ENCODE measurements at regions not wholly inside any gene's neighbourhood (a gene's known extent, or its start where the extent isn't known, plus 50 kb on each side); places are given as distances from the start of the nearest gene placed in this dataset.
"Not testable (repeated sequence)": the region's sequence is repeated elsewhere in the genome, so short reads cannot be mapped to it uniquely, and the experiment has no call there.

DNA sequence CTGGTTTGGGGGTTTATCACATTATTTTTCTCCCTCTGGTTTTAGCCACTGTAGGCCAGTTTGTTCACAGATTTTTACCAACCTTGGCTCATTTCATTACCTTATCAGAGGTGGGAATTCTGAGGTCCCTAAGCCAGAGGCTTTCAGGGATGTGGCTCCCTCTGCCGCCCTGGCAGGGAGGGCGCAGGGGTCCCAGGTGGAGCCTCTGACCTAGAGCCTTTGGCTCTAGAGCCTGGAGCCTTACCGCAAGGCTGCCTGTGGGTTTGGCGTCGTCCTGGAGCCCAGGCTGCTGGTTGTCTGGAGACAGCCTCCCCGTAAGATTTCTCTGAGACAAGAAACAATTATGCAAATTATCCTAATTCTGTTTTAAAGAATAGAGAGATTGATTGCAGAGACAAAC, 188.0 kb downstream of the LMLN start:
- not testable (repeated sequence) for DNase-seq (ENCODE audit: low read depth)

DNA sequence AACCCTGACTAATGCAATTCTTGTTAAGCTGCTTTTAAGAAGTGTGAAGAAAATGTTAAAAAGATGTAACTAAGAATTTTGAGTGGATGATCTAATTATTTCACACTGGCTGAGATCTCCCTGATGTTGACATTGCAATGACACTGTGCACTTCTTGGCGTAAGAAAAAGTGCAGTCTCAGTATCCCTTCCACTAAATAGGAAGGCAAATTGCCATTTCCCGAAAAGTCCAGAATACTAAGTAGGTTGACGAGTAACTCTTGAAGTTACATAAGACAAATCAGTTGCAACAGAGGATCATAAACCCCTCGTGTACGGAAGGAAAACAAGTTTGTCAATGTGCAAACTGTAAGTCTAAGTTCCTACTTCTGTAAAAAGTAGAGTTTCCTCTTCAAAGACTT, 189.9 kb downstream of the LMLN start:
- DNase-seq (ENCODE audit: low read depth), result not testable (repeated sequence)

DNA sequence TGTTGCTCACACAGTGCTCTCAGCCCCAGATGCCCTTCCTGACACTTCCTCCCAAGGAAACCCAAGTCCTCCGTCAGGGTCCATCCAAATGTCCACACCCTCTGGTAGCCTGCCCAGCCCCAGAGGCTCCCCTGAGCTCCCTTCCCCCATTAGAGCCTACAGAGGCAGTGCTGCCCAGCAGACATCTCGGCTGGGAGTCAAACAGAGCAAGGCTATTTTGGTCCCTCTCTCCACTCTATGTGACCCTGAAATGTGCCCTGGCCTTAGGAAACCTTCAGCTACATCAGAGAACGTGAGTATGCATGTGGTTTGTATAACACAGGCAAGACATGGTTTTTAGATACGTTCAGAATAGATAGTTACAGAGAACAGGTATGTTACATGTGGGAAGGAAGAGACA, 191.8 kb downstream of the LMLN start:
- not testable (repeated sequence) for DNase-seq (ENCODE audit: low read depth)

DNA sequence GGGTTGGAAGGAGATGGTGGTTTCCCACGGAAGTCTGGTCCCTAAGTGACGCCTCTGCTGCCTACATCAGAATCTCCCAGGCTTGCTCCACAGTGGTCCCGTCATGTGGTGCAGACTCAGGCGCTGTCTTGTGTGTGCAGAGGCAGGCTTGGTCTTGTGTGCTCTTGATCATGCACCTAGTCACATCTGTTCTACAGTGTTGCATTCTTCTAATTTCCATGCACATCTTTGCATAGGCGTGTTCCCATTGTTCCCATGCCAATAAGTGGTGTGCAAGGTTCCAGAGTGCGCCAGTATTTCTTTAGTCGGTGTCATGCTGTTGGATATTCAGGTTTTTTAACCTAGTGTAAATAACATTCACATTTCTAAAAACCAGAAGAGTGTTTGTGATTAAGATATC, 195.8 kb downstream of the LMLN start:
- DNase-seq (ENCODE audit: low read depth), result not testable (repeated sequence)

DNA sequence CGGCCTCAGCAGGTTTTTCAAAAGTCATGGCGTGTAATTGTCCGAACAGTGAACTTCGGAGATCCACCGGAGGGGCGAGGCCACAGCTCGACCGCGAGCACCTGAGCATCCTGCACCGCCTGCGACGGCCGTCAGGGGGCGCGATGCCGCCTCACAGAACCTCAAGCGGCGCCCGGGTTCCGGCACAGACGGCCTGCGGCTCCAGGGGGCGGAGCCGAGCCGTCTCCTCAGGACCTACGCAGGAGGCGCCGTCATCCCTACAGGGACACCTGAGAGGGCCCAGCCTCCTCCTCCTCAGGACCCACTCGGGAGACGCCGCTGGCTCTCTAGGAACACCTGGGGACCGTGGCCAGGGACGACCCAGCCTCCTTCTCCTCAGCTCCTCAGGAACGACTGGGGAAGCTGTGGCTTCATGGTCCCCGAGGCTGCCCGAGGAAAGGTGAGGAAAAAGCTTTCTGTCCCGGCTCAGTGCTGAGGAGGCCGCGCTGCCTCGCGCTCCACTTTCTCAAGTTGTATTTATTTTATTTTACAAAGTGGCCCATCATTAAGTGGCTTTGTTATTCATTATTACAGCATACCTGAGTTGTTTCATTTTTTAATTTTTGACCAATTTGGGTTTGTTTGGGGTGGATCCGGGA, 197.3 kb downstream of the LMLN start:
- not testable (repeated sequence) for DNase-seq (ENCODE audit: low read depth)

DNA sequence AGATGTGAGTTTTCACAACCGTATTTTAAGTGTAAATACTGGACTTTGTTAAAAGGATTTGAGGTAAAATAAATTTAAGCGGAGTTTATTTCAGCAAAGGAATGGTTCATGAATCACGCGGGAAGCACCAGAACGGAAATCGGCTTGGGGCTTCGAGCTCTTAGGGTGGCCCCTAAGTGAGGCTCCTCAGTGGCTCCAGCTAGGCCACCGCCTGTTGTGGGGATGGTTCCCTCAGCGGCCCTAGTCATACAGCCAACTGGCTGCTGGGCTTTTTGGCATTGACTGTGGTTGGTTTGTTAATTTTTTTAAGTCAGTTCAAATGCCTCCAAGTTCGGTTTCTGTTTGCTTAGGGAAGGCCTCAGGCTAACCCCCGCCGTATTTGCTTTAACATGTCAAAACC, 198.0 kb downstream of the LMLN start:
- DNase-seq (ENCODE audit: low read depth), result not testable (repeated sequence)

DNA sequence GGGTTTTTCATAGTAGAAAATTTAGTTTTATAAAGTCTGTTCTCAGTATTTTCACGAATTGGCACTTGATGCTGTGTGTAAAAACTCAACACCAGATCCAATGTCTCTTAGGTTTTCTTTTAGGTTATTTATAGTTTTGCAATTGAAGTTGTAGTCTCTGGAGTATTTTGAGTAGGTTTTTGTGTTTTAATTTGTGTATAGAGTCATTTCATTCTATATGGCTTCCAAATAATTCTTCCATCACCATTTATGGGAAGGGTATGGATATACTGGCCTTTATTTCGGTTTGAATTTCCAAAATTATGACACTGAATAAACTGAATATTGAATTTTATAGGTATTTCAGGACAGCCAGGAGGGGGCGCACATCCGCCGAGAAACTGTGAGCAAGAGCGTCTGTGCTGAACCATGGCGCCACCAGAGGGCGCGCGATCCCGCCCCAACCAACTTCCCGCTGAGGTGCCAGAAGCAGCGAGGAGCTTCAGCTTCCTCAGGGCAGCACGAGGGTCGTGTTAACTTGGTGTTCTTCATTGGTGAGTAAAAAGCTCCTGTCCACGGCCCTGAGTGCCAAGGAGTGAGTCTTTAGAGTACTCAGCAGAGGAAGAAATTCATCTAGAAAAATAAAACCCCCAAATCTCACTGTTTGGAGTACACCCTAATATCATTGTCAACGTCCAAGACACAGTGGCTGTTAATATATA, 207.5 kb downstream of the LMLN start:
- peak; percentile 47 for DNase-seq (ENCODE audit: low read depth)

DNA sequence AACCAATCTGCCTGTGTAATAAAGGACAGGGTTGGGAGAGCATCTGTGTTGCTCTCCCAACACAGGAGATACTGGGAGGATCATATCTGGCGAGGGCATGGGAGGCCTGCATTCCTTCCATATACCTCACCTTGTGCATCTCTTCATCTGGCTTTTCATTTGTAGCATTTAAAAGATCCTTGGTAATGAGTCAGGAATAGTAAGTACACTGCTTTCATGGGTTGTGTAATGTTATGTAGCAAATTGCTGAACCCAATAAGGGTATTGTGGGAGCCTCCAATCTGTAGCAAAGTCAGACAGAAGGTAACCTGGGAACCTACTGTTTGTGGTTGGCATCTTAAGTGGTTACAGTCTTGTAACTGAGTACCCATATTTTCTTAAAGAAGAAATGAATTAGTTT, 210.8 kb downstream of the LMLN start:
- DNase-seq (ENCODE audit: low read depth), result not testable (repeated sequence)

DNA sequence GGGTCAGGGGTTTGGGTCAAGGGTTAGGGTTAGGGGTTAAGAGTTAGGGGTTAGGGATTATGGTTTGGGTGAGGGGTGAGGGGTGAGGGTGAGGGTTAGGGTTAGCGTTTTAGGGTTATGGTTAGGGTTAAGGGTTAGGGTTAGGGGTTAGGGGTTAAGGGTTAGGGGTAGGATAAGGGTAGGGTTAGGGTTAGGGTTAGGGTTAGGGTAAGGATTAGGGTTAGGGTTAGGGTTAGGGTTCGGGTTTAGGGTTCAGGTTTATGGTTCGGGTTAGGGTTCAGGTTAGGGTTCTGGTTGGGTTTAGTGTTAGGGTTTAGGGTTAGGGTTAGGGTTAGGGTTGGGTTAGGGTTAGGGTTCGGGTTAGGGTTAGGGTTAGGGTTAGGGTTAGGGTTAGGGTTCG, 213.1 kb downstream of the LMLN start:
- DNase-seq (ENCODE audit: low read depth), result not testable (repeated sequence)

DNA sequence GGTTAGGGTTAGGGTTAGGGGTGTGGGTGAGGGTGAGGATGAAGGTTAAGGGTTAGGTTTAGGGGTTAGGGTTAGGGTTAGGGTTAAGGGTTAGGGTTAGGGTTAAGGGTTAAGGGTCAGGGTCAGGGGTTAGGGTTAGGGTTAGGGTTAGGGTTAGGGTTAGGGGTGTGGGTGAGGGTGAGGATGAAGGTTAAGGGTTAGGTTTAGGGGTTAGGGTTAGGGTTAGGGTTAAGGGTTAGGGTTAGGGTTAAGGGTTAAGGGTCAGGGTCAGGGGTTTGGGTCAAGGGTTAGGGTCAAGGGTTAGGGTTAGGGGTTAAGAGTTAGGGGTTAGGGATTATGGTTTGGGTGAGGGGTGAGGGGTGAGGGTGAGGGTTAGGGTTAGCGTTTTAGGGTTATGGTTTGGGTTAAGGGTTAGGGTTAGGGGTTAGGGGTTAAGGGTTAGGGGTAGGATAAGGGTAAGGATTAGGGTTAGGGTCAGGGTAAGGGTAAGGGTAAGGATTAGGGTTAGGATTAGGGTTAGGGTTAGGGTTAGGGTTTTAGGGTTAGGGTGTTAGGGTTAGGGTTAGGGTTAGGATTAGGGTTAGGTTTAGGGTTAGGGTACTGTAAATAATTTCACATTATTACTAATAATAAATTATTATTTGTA, 214.0 kb downstream of the LMLN start:
- DNase-seq (ENCODE audit: low read depth), result not testable (repeated sequence)

Data from activated T-helper 9 cell treated with anti-CD3 and anti-CD28 coated beads, Interleukin-2, amount 50 U/mL, for 16 hours (primary cell).